RPMI7951 (cell line): ENCODE measurements at regions not wholly inside any gene's neighbourhood (a gene's known extent, or its start where the extent isn't known, plus 50 kb on each side); places are given as distances from the start of the nearest gene placed in this dataset.
"Not testable (repeated sequence)": the region's sequence is repeated elsewhere in the genome, so short reads cannot be mapped to it uniquely, and the experiment has no call there.

Experiments
- DNase-seq: peaks from one replicate; pipeline ENCODE4 v3.0.0-alpha.2; 2012; ENCODE audit warnings: low read depth

GRCh38 chr11:24373516-24373915 lies 123.3 kb upstream of the LUZP2 start:
- DNase-seq = no peak

- DNase-seq = no peak
Measured at GRCh38 chr11:24375351-24375750, 121.5 kb upstream of the LUZP2 start.

DNA sequence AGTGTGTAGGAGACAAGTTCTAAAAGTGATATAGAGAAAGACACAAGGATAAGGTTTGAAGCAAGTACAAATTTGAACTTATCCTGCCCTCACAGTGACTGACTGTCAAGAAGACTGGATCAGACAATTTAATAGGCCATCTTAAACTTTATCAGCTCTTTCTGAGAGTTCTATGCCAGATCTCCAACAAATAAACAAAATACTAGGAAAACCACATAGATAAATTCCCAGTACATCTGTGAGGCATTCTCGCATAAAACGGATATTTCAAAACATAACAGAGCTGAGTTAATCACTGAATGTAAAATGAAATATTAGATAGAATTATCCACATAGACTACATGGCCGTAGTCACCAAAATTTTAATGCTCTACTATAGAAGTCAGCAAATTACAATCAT lies 120.9 kb upstream of the LUZP2 start:
- DNase-seq = no peak

- DNase-seq = no peak
Measured at GRCh38 chr11:24383137-24383536, 113.7 kb upstream of the LUZP2 start.

DNA sequence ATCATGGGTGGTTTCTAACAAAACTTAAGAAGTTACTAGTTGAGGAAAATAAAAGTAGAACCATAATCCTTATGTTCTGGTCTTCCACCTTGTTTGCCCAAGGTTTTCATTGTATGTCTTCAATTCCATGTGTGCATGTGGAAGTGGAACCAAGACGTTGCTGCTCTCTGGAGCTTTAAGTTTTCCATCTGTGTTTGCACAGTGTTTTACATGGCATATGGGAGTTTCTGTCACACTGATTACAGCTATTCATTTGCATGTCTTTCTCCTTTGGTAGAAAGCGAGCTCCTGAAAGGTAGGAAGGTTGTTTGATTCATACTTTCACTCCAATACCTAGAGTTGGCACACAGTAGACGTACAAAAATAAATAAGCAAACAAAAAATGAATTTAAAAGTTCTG lies 112.6 kb upstream of the LUZP2 start:
- DNase-seq = no peak

- peak; percentile 7 for DNase-seq
Measured at GRCh38 chr11:24386546-24387397, 110.1 kb upstream of the LUZP2 start.

GRCh38 chr11:24389575-24389974 lies 107.3 kb upstream of the LUZP2 start:
- no peak for DNase-seq

- DNase-seq = no peak
Measured at GRCh38 chr11:24390016-24390415, 106.8 kb upstream of the LUZP2 start.

DNA sequence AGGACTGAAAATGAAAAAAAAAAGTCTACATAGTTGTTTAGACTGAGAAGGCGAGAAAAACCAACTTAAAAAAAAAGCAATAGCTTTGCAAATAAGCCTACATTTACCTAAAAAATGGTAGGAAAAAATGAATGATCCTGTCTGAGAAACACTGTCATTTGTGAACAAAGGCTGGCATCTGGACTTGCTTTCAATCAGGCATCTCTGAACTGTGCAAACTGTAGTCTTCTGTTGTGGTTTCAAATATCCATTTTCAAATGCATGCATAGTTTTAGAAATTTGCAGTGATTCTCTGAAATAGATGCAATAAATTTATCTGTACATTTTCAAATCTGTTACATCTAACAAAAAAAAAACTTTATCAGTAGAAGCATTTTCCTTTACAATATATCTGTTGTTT lies 106.1 kb upstream of the LUZP2 start:
- no peak for DNase-seq

- peak; percentile 7 for DNase-seq
Measured at GRCh38 chr11:24391167-24391566, 105.7 kb upstream of the LUZP2 start.

GRCh38 chr11:24400059-24400665 lies 96.7 kb upstream of the LUZP2 start:
- DNase-seq = no peak

- DNase-seq = no peak
Measured at GRCh38 chr11:24406389-24406788, 90.5 kb upstream of the LUZP2 start.

GRCh38 chr11:24406980-24407379 lies 89.9 kb upstream of the LUZP2 start:
- DNase-seq = no peak

DNA sequence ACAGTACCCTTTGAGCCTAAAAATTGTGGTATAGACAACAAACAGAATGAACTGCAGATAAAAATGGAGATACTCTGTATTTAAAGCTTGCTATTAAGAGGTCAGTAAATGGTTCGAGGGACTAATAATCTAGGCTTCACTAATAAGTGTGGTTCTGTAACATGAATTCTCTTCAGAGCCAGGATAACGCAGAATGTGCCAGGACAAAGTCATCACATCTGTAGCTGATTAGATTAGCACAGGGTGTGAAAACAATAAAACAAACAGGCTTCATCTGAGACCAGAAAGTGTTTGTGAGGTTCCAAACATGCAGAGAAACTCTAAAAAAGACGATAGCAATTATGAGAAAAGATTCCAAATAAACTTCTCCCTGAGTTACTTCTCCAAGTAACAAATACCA lies 89.1 kb upstream of the LUZP2 start:
- no peak for DNase-seq

DNA sequence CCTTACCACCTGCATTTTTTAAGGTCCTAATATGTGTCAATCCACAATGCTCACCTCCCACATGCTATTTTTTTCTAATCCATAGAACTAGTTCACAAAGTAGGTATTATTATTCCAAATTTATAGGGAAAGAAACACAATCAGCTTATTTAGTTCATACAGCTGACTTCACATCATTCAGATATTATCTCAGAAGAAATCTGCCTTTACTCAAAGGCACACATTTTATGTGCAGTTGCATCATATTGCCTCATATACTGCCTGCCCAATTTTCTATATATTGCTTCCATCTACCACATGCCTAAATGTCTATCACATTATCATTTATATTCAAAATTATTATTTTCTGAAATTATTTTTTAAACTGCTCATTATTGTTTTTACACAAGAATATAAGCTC lies 88.7 kb upstream of the LUZP2 start:
- no peak for DNase-seq

GRCh38 chr11:24411791-24412190 lies 85.1 kb upstream of the LUZP2 start:
- DNase-seq = no peak

DNA sequence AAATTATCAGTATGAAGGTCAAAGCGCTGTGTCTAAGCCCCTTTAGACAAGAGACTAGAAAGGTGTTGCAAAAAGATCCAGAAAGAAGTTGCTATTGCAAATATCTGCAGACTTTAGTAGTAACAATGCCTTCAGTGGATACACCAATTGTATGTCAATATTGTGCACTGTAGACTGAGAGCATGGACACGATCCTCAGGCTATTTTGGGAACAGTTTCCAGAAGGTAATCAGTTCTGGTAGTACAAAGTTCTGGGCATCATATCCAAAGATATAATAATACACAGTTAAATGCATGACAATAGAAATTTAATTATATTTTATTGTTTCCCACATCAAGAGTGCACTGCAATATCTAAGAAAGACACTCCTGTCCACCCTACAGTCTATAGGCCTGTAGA lies 84.1 kb upstream of the LUZP2 start:
- DNase-seq = no peak

DNA sequence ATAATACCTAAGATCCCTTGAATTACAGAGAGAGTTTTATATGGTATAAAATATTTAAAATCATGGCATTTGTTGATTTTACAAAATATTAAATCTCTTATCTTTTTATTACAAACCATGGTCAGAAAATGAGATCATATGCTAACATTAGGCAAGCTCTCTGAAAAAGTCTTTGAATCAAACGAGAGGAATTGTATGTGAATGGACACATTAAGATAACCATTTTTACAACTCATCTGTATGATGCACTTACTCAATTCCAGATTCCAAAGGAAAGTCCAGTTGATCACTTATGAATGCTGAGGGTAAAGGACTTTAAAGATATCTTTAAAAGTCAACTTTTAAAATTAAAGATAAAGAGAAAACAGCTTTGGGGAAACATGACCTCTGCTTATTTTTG lies 83.5 kb upstream of the LUZP2 start:
- DNase-seq = no peak

DNA sequence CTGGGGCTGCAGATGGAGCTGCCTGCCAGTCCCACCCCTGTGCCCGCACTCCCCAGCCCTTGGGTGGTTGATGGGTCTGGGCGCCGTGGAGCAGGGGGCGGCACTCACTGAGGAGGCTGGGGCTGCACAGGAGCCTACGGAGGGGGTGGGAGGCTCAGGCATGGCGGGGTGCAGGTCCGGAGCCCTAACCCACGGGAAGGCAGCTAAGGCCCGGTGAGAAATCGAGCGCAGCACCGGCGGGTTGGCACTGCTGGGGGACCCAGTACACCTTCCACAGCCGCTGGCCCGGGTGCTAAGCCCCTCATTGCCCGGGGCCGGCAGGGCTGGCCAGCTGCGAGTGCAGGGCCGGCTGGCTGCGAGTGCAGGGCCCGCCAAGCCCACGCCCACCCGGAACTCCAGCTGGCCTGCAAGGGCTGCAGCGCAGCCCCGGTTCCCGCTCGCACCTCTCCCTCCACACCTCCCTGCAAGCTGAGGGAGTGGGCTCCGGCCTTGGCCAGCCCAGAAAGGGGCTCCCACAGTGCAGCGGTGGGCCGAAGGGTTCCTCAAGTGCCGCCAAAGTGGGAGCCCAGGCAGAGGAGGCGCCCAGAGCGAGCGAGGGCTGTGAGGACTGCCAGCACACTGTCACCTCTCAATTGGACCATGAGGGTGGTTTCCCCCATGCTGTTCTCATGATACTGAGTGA lies 80.8 kb upstream of the LUZP2 start:
- DNase-seq = not testable (repeated sequence)

- DNase-seq = no peak
Measured at GRCh38 chr11:24421766-24422165, 75.1 kb upstream of the LUZP2 start.

DNA sequence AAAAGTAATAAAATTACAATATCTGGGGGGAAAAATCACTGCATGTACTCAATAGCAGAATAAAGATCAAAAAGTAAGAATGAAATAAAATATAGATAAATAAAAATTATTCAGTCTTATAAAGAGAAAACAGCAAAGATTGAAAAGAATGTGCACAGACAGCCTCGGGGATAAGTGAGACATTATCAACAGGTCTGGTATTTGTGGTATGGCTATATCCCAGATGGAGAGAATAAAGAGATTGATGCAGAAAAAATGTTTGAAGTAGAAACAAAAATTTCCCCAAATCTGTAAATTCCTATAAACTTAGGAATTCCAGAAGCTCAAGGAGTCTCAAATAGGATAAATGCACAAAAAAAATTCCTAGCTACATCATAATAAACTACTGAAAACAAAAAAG lies 74.5 kb upstream of the LUZP2 start:
- DNase-seq = no peak

- DNase-seq = no peak
Measured at GRCh38 chr11:24437123-24437522, 59.7 kb upstream of the LUZP2 start.
